HG03432 (cell line): ENCODE measurements at regions not wholly inside any gene's neighbourhood (a gene's known extent, or its start where the extent isn't known, plus 50 kb on each side); places are given as distances from the start of the nearest gene placed in this dataset.
A peak's percentile ranks its signal among the peaks of the same experiment; 100 is the strongest.
"Not testable (repeated sequence)": the region's sequence is repeated elsewhere in the genome, so short reads cannot be mapped to it uniquely, and the experiment has no call there.

Experiments used
- ATAC-seq: cut with Tn5 transposase; IDR thresholded peaks from one replicate; pipeline ENCODE4 v1.9.1; 2021; ENCODE audit warnings: mild to moderate bottlenecking, moderate library complexity; ENCODE audit not compliant: unreplicated experiment

GRCh38 chr15:20625469-20625868, 83.9 kb upstream of the GOLGA6L6 start:
- not testable (repeated sequence) for ATAC-seq

GRCh38 chr15:20624085-20624484, 82.5 kb upstream of the GOLGA6L6 start:
- ATAC-seq = peak; percentile 55

GRCh38 chr15:20622117-20622516, 80.5 kb upstream of the GOLGA6L6 start:
- peak; percentile 72 for ATAC-seq

GRCh38 chr15:20614549-20614948, 72.9 kb upstream of the GOLGA6L6 start:
- ATAC-seq = not testable (repeated sequence)

- not testable (repeated sequence) for ATAC-seq
Observed at GRCh38 chr15:20612796-20613195, 71.2 kb upstream of the GOLGA6L6 start.

- not testable (repeated sequence) for ATAC-seq
Observed at GRCh38 chr15:20612356-20612755, 70.8 kb upstream of the GOLGA6L6 start.

- ATAC-seq = not testable (repeated sequence)
Observed at GRCh38 chr15:20611667-20612290, 70.2 kb upstream of the GOLGA6L6 start.

GRCh38 chr15:20608179-20608578, 66.6 kb upstream of the GOLGA6L6 start:
- ATAC-seq = not testable (repeated sequence)

GRCh38 chr15:20597245-20597644, 55.6 kb upstream of the GOLGA6L6 start:
- ATAC-seq = not testable (repeated sequence)

GRCh38 chr15:20594219-20594618, 52.6 kb upstream of the GOLGA6L6 start:
- not testable (repeated sequence) for ATAC-seq

- not testable (repeated sequence) for ATAC-seq
Observed at GRCh38 chr15:20591936-20592335, 50.3 kb upstream of the GOLGA6L6 start.
